ENCODE measurements at regions not wholly inside any gene's neighbourhood (a gene's known extent, or its start where the extent isn't known, plus 50 kb on each side); places are given as distances from the start of the nearest gene placed in this dataset.

DNA sequence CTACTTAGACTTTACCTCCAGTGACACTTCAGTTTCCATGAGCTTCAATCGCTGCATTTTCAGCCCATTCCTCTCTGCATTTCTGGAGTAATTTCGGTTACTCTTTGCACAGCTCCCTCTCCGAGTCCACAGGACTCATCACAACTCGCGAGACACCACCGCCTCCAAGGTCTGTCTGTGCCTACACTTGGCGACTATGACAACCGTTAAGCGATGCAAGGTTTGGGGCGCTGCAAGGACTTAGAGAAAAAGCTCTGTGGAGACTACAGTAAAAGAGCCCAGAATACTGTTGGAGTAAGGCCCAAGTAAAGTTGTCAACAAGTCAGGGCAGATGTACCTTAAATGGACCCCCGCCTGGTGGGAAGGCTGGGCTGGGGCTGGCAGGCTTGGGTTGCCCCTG lies 95.7 kb upstream of the RPS6KA2 start:
- Histone ChIP-seq H2BK120ac (ENCODE audit: low read depth, low read length) (no peak overlapping the region), H3K14ac (ENCODE audit: low read length) (no peak overlapping the region), H2BK15ac (ENCODE audit: low read length) (no peak overlapping the region), H3K4ac (ENCODE audit: low read length) (no peak overlapping the region), H2AK5ac (ENCODE audit: low read depth, low read length) (no peak overlapping the region), H3K4me2 (ENCODE audit: insufficient read depth, low read length, poor library complexity, severe bottlenecking) (no peak overlapping the region), H4K91ac (ENCODE audit: low read depth, low read length, poor library complexity) (no peak overlapping the region), H2BK12ac (ENCODE audit: low read length) (no peak overlapping the region), H3K27ac (replicated peaks; ENCODE audit: low read length) (no peak overlapping the region), H3K4me3 (ENCODE audit: low read length in 2 of 2) (no peak overlapping the region), H3K23ac (ENCODE audit: low read depth, low read length, poor library complexity) (no peak overlapping the region), H3K36me3 (replicated peaks in 1 of 2; ENCODE audit: control insufficient read depth in 2 of 2, insufficient read depth in 2 of 2, low read length in 2 of 2) (no peaks in the 10 kb centered on the region), H3K4me1 (ENCODE audit: control insufficient read depth in 2 of 2, insufficient read depth in 1 of 2, low read depth in 1 of 2, low read length in 2 of 2) (peaks cover 0 to 2% of the 10 kb centered on the region in 2 donors), H3K27me3 (ENCODE audit: control insufficient read depth in 3 of 3, insufficient read depth in 3 of 3, low read depth in 1 of 3, low read length in 3 of 3) (no peaks in the 10 kb centered on the region), H3K9me3 (replicated peaks in 1 of 2; ENCODE audit: control insufficient read depth in 2 of 2, insufficient read depth in 1 of 2, low read depth in 1 of 2, low read length in 2 of 2) (no peaks in the 10 kb centered on the region), H3K18ac (ENCODE audit: low read length) (no peak overlapping the region), H2AFZ (ENCODE audit: low read length) (no peak overlapping the region), H3K79me1 (ENCODE audit: low read depth, low read length) (no peaks in the 10 kb centered on the region), H2BK5ac (ENCODE audit: low read length) (peak overlapping the region; percentile 32), H3K9ac (ENCODE audit: low read depth, low read length, poor library complexity) (no peak overlapping the region), H4K8ac (ENCODE audit: low read depth, low read length) (no peak overlapping the region)
- DNase-seq (ENCODE audit: low spot score), result no peak
- WGBS, 2 donors (ENCODE audit: extremely low coverage in 2 of 2, insufficient read length in 2 of 2, insufficient replicate concordance in 1 of 2), result no CpG with 5 or more reads among the region's 11 CpGs

DNA sequence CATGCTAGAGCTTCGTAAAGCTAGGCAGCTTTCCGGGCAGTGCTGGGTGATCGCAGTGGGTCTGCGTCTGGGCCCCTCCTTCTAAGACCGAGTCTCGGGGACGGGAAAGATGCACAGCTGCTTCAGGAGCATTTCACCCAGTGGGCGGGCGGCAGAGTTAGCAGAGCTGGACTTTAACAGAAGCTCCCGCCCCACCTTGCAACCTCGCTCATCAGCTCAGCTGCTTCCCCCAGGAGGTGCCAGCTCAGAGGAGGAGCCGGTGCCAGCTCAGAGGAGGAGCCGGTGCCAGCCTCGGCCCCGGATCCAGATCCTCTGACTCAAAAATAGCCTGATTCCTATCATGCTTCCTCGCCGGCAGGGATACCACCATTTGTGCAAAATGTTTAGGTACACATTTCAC lies 94.5 kb upstream of the RPS6KA2 start:
- Histone ChIP-seq H4K8ac (ENCODE audit: low read depth, low read length) (no peak overlapping the region), H3K4me3 (ENCODE audit: low read length in 2 of 2) (no peak overlapping the region), H3K14ac (ENCODE audit: low read length) (no peak overlapping the region), H2AK5ac (ENCODE audit: low read depth, low read length) (no peak overlapping the region), H3K27ac (replicated peaks; ENCODE audit: low read length) (no peak overlapping the region), H3K9ac (ENCODE audit: low read depth, low read length, poor library complexity) (no peak overlapping the region), H2BK12ac (ENCODE audit: low read length) (no peak overlapping the region), H3K4ac (ENCODE audit: low read length) (no peak overlapping the region), H3K23ac (ENCODE audit: low read depth, low read length, poor library complexity) (no peak overlapping the region), H3K36me3 (replicated peaks in 1 of 2; ENCODE audit: control insufficient read depth in 2 of 2, insufficient read depth in 2 of 2, low read length in 2 of 2) (no peaks in the 10 kb centered on the region), H2BK120ac (ENCODE audit: low read depth, low read length) (no peak overlapping the region), H2BK5ac (ENCODE audit: low read length) (no peak overlapping the region), H2AFZ (ENCODE audit: low read length) (no peak overlapping the region), H3K79me1 (ENCODE audit: low read depth, low read length) (no peaks in the 10 kb centered on the region), H3K9me3 (replicated peaks in 1 of 2; ENCODE audit: control insufficient read depth in 2 of 2, insufficient read depth in 1 of 2, low read depth in 1 of 2, low read length in 2 of 2) (no peaks in the 10 kb centered on the region), H3K4me2 (ENCODE audit: insufficient read depth, low read length, poor library complexity, severe bottlenecking) (no peak overlapping the region), H3K27me3 (ENCODE audit: control insufficient read depth in 3 of 3, insufficient read depth in 3 of 3, low read depth in 1 of 3, low read length in 3 of 3) (no peaks in the 10 kb centered on the region), H3K18ac (ENCODE audit: low read length) (no peak overlapping the region), H4K91ac (ENCODE audit: low read depth, low read length, poor library complexity) (no peak overlapping the region), H2BK15ac (ENCODE audit: low read length) (no peak overlapping the region), H3K4me1 (ENCODE audit: control insufficient read depth in 2 of 2, insufficient read depth in 1 of 2, low read depth in 1 of 2, low read length in 2 of 2) (peaks cover 0 to 2% of the 10 kb centered on the region in 2 donors)
- WGBS, 2 donors (ENCODE audit: extremely low coverage in 2 of 2, insufficient read length in 2 of 2, insufficient replicate concordance in 1 of 2), result no CpG with 5 or more reads among the region's 17 CpGs
- no peak for DNase-seq (ENCODE audit: low spot score)

DNA sequence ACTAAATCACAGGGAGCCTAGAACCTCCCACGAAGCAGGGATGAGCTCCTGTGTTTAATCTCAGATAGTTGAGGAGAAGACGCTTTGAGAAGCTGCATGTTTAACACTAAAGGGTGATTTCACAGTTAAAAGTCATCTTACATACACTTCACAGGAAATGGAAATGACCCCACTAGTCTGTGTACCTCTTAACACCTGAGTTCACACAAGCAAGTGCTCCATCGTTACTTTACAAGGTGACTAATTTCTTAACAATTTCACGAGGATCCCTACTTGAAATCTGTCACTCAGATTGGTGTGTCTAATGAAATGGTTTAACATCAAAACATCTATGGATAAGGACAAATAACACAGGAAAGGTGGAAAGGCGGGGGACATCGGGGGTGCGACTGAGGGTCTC lies 93.8 kb upstream of the RPS6KA2 start:
- DNase-seq (ENCODE audit: low spot score), result no peak
- no CpG with 5 or more reads among the region's 7 CpGs for WGBS, 2 donors (ENCODE audit: extremely low coverage in 2 of 2, insufficient read length in 2 of 2, insufficient replicate concordance in 1 of 2)

DNA sequence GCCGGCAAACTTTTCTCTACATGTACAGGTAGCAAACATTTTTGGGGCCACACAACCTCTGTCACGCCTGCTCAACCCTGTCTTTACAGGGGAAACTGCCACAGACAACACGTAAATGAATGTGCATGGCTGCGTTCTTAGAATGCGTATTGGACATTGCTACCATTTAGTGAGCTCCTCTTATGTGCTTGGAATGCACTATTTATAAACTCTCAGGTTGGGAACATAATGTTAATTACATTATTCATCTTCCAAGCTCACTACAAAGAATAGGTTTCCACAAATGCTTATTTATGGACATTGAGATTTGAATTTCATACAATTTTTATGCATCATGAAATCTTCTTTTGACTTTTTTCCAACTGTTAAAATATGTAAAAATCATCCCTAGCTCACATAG lies 92.0 kb upstream of the RPS6KA2 start:
- H2BK5ac ChIP-seq (ENCODE audit: low read length), result no peak overlapping the region
- H4K91ac ChIP-seq (ENCODE audit: low read depth, low read length, poor library complexity), result no peak overlapping the region
- no peak overlapping the region for H3K23ac ChIP-seq (ENCODE audit: low read depth, low read length, poor library complexity)
- no CpG with 5 or more reads among the region's 5 CpGs for WGBS, 2 donors (ENCODE audit: extremely low coverage in 2 of 2, insufficient read length in 2 of 2, insufficient replicate concordance in 1 of 2)
- DNase-seq (ENCODE audit: low spot score), result no peak
- no peak overlapping the region for H2AFZ ChIP-seq (ENCODE audit: low read length)
- no peak overlapping the region for H3K4me2 ChIP-seq (ENCODE audit: insufficient read depth, low read length, poor library complexity, severe bottlenecking)
- H3K18ac ChIP-seq (ENCODE audit: low read length), result no peak overlapping the region
- H3K4me3 ChIP-seq (ENCODE audit: low read length in 2 of 2), result no peak overlapping the region
- H3K14ac ChIP-seq (ENCODE audit: low read length), result no peak overlapping the region
- no peaks in the 10 kb centered on the region for H3K9me3 ChIP-seq (replicated peaks in 1 of 2; ENCODE audit: control insufficient read depth in 2 of 2, insufficient read depth in 1 of 2, low read depth in 1 of 2, low read length in 2 of 2)
- H3K79me1 ChIP-seq (ENCODE audit: low read depth, low read length), result no peaks in the 10 kb centered on the region
- no peak overlapping the region for H2BK120ac ChIP-seq (ENCODE audit: low read depth, low read length)
- no peak overlapping the region for H4K8ac ChIP-seq (ENCODE audit: low read depth, low read length)
- H2AK5ac ChIP-seq (ENCODE audit: low read depth, low read length), result no peak overlapping the region
- H3K27me3 ChIP-seq (ENCODE audit: control insufficient read depth in 3 of 3, insufficient read depth in 3 of 3, low read depth in 1 of 3, low read length in 3 of 3), result no peaks in the 10 kb centered on the region
- H2BK12ac ChIP-seq (ENCODE audit: low read length), result no peak overlapping the region
- H3K36me3 ChIP-seq (replicated peaks in 1 of 2; ENCODE audit: control insufficient read depth in 2 of 2, insufficient read depth in 2 of 2, low read length in 2 of 2), result no peaks in the 10 kb centered on the region
- no peak overlapping the region for H2BK15ac ChIP-seq (ENCODE audit: low read length)
- no peak overlapping the region for H3K9ac ChIP-seq (ENCODE audit: low read depth, low read length, poor library complexity)
- no peak overlapping the region for H3K27ac ChIP-seq (replicated peaks; ENCODE audit: low read length)
- peaks cover 0 to 2% of the 10 kb centered on the region in 2 donors for H3K4me1 ChIP-seq (ENCODE audit: control insufficient read depth in 2 of 2, insufficient read depth in 1 of 2, low read depth in 1 of 2, low read length in 2 of 2)
- no peak overlapping the region for H3K4ac ChIP-seq (ENCODE audit: low read length)

More for the DNA sequence above, 93.8 kb upstream of the RPS6KA2 start:
- no peak overlapping the region for H2AK5ac ChIP-seq (ENCODE audit: low read depth, low read length)
- H3K9ac ChIP-seq (ENCODE audit: low read depth, low read length, poor library complexity), result no peak overlapping the region
- H3K4ac ChIP-seq (ENCODE audit: low read length), result no peak overlapping the region
- no peaks in the 10 kb centered on the region for H3K79me1 ChIP-seq (ENCODE audit: low read depth, low read length)
- no peak overlapping the region for H2BK120ac ChIP-seq (ENCODE audit: low read depth, low read length)
- H2BK5ac ChIP-seq (ENCODE audit: low read length), result no peak overlapping the region
- no peak overlapping the region for H4K91ac ChIP-seq (ENCODE audit: low read depth, low read length, poor library complexity)
- no peak overlapping the region for H3K23ac ChIP-seq (ENCODE audit: low read depth, low read length, poor library complexity)
- no peak overlapping the region for H4K8ac ChIP-seq (ENCODE audit: low read depth, low read length)
- H2BK12ac ChIP-seq (ENCODE audit: low read length), result no peak overlapping the region
- no peak overlapping the region for H3K14ac ChIP-seq (ENCODE audit: low read length)
- no peak overlapping the region for H3K27ac ChIP-seq (replicated peaks; ENCODE audit: low read length)
- H3K9me3 ChIP-seq (replicated peaks in 1 of 2; ENCODE audit: control insufficient read depth in 2 of 2, insufficient read depth in 1 of 2, low read depth in 1 of 2, low read length in 2 of 2), result no peaks in the 10 kb centered on the region
- H3K36me3 ChIP-seq (replicated peaks in 1 of 2; ENCODE audit: control insufficient read depth in 2 of 2, insufficient read depth in 2 of 2, low read length in 2 of 2), result no peaks in the 10 kb centered on the region
- H3K27me3 ChIP-seq (ENCODE audit: control insufficient read depth in 3 of 3, insufficient read depth in 3 of 3, low read depth in 1 of 3, low read length in 3 of 3), result no peaks in the 10 kb centered on the region
- H3K4me2 ChIP-seq (ENCODE audit: insufficient read depth, low read length, poor library complexity, severe bottlenecking), result no peak overlapping the region
- no peak overlapping the region for H3K18ac ChIP-seq (ENCODE audit: low read length)
- H3K4me3 ChIP-seq (ENCODE audit: low read length in 2 of 2), result no peak overlapping the region
- H2AFZ ChIP-seq (ENCODE audit: low read length), result no peak overlapping the region
- no peak overlapping the region for H2BK15ac ChIP-seq (ENCODE audit: low read length)
- H3K4me1 ChIP-seq (ENCODE audit: control insufficient read depth in 2 of 2, insufficient read depth in 1 of 2, low read depth in 1 of 2, low read length in 2 of 2), result peaks cover 0 to 2% of the 10 kb centered on the region in 2 donors
